ENCODE measurements at regions not wholly inside any gene's neighbourhood (a gene's known extent, or its start where the extent isn't known, plus 50 kb on each side); places are given as distances from the start of the nearest gene placed in this dataset.

DNA sequence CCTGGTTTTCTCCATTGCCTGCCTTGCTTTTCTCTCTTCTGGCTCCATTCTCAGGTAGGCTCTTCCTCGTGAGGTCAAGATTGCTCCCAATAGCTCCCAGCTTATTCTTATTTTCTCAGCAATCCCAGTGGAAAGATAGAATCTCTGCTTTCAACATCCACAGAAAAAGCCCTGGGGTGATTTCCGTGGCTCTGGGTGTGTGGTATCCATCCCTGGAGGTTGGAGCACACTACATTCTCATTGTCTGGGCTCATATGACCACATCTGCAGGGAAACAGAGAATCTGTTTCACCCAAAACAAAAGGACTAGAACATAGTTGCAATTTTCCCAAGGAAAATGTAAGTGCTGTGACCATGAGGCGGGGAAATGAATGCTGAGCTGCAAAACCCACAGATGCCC is 236.0 kb downstream of the TENT4A start:
- Histone ChIP-seq H3K9me3 (ENCODE audit: control insufficient read depth in 2 of 2, insufficient read depth in 1 of 2, low read length in 1 of 2) (no peaks in the 10 kb centered on the region), H3K27me3 (ENCODE audit: control insufficient read depth in 2 of 2, insufficient read depth in 1 of 2, low read length in 1 of 2) (no peaks in the 10 kb centered on the region), H3K4me3 (ENCODE audit: low read length in 2 of 2) (no peak overlapping the region), H3K27ac (ENCODE audit: low read depth in 1 of 2, low read length in 1 of 2) (no peak overlapping the region), H3K36me3 (ENCODE audit: control insufficient read depth in 2 of 2, insufficient read depth in 2 of 2, low read length in 1 of 2) (no peaks in the 10 kb centered on the region), H3K4me1 (ENCODE audit: control insufficient read depth in 2 of 2, insufficient read depth in 2 of 2, low read length in 2 of 2) (no peaks in the 10 kb centered on the region)
- no peak for DNase-seq (ENCODE audit: low read depth in 6 of 9, low spot score in 9 of 9)
- 88% methylated on average over 3 of the region's 3 CpGs for WGBS

DNA sequence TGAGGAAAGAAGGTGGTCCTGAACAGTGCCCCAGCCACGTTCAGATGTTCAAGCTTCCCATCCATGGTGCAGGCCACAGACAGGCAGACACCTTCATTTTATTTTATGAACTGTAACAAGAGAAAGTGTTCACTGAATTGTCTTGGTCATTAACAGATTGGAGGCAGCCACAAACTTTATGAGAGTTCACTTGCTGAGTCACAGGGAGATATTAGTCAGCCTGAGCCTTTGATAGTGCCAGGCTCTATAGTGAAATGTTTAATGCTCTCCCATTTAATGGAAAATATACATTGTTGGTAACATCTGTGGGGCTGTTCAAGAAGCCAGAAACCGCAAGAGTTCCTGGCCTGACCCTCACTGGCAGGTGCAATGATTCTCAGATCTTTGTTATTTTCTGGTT is 237.0 kb downstream of the TENT4A start:
- H3K27ac ChIP-seq (ENCODE audit: low read depth in 1 of 2, low read length in 1 of 2), result no peak overlapping the region
- H3K27me3 ChIP-seq (ENCODE audit: control insufficient read depth in 2 of 2, insufficient read depth in 1 of 2, low read length in 1 of 2), result no peaks in the 10 kb centered on the region
- no peak for DNase-seq (ENCODE audit: low read depth in 6 of 9, low spot score in 9 of 9)
- no peaks in the 10 kb centered on the region for H3K36me3 ChIP-seq (ENCODE audit: control insufficient read depth in 2 of 2, insufficient read depth in 2 of 2, low read length in 1 of 2)
- H3K4me3 ChIP-seq (ENCODE audit: low read length in 2 of 2), result no peak overlapping the region
- whole genome bisulfite sequencing, result 82% methylated on average over 2 of the region's 2 CpGs
- H3K9me3 ChIP-seq (ENCODE audit: control insufficient read depth in 2 of 2, insufficient read depth in 1 of 2, low read length in 1 of 2), result no peaks in the 10 kb centered on the region
- no peaks in the 10 kb centered on the region for H3K4me1 ChIP-seq (ENCODE audit: control insufficient read depth in 2 of 2, insufficient read depth in 2 of 2, low read length in 2 of 2)

DNA sequence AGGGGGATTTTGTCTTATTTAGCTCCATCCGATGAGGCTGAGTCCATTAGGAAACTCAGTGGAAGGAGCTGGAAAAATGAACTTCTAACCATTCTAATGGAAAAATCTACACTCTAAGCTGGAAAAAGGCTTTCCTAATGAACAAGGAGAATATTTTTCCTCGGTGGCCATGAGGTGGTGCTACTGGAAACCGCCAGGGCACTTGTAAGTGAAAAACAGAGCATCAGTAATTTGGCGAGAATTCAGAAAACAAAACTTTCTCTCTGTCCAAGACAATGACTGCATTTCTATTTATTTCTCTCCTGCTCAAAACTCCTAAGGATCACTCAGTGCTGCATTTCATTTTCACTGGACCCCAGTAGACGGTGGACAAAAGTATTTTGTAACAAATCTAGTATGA is 237.6 kb downstream of the TENT4A start:
- H3K27me3 ChIP-seq (ENCODE audit: control insufficient read depth in 2 of 2, insufficient read depth in 1 of 2, low read length in 1 of 2), result no peaks in the 10 kb centered on the region
- H3K4me3 ChIP-seq (ENCODE audit: low read length in 2 of 2), result no peak overlapping the region
- H3K9me3 ChIP-seq (ENCODE audit: control insufficient read depth in 2 of 2, insufficient read depth in 1 of 2, low read length in 1 of 2), result no peaks in the 10 kb centered on the region
- H3K36me3 ChIP-seq (ENCODE audit: control insufficient read depth in 2 of 2, insufficient read depth in 2 of 2, low read length in 1 of 2), result no peaks in the 10 kb centered on the region
- no peak overlapping the region for H3K27ac ChIP-seq (ENCODE audit: low read depth in 1 of 2, low read length in 1 of 2)
- DNase-seq (ENCODE audit: low read depth in 6 of 9, low spot score in 9 of 9), result no peak
- WGBS, result 64% methylated on average over 5 of the region's 5 CpGs
- H3K4me1 ChIP-seq (ENCODE audit: control insufficient read depth in 2 of 2, insufficient read depth in 2 of 2, low read length in 2 of 2), result no peaks in the 10 kb centered on the region

DNA sequence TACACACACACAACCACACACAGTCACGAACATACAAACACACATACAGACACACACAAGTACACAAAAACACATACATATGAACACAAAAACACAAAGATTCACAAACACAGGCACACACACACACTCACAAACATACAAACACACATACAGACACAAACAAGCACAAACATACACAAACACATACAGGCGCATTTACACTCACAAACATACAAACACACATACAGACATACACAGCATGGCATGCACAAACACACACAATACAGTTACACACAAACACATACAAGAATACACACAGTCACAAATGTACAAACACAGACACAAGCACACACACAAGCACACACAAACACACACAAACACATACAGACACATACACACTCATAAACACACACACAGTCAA is 247.9 kb downstream of the TENT4A start:
- no peaks in the 10 kb centered on the region for H3K4me1 ChIP-seq (ENCODE audit: control insufficient read depth in 2 of 2, insufficient read depth in 2 of 2, low read length in 2 of 2)
- no peak for DNase-seq (ENCODE audit: low read depth in 6 of 9, low spot score in 9 of 9)
- H3K36me3 ChIP-seq (ENCODE audit: control insufficient read depth in 2 of 2, insufficient read depth in 2 of 2, low read length in 1 of 2), result no peaks in the 10 kb centered on the region
- no peaks in the 10 kb centered on the region for H3K9me3 ChIP-seq (ENCODE audit: control insufficient read depth in 2 of 2, insufficient read depth in 1 of 2, low read length in 1 of 2)
- H3K4me3 ChIP-seq (ENCODE audit: low read length in 2 of 2), result no peak overlapping the region
- 96% methylated on average over 2 of the region's 2 CpGs for WGBS
- no peaks in the 10 kb centered on the region for H3K27me3 ChIP-seq (ENCODE audit: control insufficient read depth in 2 of 2, insufficient read depth in 1 of 2, low read length in 1 of 2)
- no peak overlapping the region for H3K27ac ChIP-seq (ENCODE audit: low read depth in 1 of 2, low read length in 1 of 2)

DNA sequence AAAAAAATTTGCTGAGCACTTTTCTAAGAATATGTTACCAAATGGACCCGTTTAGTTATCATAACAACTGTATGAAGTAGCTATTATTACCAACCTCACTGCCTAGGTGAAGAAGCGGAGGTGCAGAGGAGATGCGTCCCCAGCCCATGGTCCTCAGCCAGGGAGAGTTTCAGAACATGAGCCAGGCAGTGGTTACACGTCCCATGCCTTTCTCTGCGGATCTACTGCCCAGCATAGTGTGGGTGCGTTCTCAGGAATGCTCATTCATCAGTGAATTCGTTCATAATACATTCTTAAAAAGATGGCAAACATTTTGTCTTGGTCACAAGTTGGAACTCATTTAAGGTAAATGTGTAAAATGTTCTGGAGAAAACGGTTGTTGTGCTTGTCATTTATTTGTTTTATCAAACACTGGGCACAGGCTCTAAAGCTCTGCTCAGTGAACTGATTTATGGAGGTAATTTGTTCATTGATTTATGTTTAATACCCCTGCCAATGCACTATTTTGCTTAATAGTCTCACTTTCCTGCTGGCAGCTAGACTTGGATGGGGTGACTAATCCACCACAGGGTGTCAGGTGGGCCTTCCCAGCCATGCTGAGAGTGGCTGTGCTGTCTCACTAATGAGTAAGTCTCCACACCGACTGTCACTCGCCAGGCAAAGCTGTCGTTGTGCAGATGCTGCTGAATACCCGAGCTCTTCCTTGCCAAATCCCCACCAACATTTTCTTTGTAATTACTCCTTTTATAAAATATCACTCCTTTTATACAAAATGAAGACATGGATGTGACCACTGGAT is 248.8 kb downstream of the TENT4A start:
- Histone ChIP-seq H3K36me3 (ENCODE audit: control insufficient read depth in 2 of 2, insufficient read depth in 2 of 2, low read length in 1 of 2) (no peaks in the 10 kb centered on the region), H3K9me3 (ENCODE audit: control insufficient read depth in 2 of 2, insufficient read depth in 1 of 2, low read length in 1 of 2) (no peaks in the 10 kb centered on the region), H3K4me1 (ENCODE audit: control insufficient read depth in 2 of 2, insufficient read depth in 2 of 2, low read length in 2 of 2) (no peaks in the 10 kb centered on the region), H3K4me3 (ENCODE audit: low read length in 2 of 2) (no peak overlapping the region), H3K27me3 (ENCODE audit: control insufficient read depth in 2 of 2, insufficient read depth in 1 of 2, low read length in 1 of 2) (no peaks in the 10 kb centered on the region), H3K27ac (ENCODE audit: low read depth in 1 of 2, low read length in 1 of 2) (no peak overlapping the region)
- no peak for DNase-seq (ENCODE audit: low read depth in 6 of 9, low spot score in 9 of 9)
- 88% methylated on average over 12 of the region's 12 CpGs for WGBS

DNA sequence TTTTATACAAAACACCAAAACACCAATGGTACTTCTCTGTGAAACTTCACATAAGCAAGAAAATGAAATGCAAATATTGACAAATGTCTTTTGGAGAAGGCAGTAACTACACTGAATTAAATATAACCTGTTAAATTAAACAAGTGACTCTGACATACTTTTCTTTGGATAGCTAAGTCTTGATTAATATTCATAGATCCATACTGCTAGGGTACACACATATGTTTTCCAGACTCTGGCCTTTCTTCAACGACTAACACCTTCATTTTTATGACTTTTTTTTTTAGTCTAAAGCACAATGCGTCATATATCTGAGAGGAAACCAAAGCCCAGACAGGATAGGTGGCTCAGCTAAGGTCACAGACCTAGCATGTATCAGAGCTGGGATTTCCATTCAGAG is 263.7 kb downstream of the TENT4A start:
- Histone ChIP-seq H3K9me3 (ENCODE audit: control insufficient read depth in 2 of 2, insufficient read depth in 1 of 2, low read length in 1 of 2) (no peaks in the 10 kb centered on the region), H3K27me3 (ENCODE audit: control insufficient read depth in 2 of 2, insufficient read depth in 1 of 2, low read length in 1 of 2) (no peaks in the 10 kb centered on the region), H3K4me3 (ENCODE audit: low read length in 2 of 2) (no peak overlapping the region), H3K4me1 (ENCODE audit: control insufficient read depth in 2 of 2, insufficient read depth in 2 of 2, low read length in 2 of 2) (no peaks in the 10 kb centered on the region), H3K36me3 (ENCODE audit: control insufficient read depth in 2 of 2, insufficient read depth in 2 of 2, low read length in 1 of 2) (no peaks in the 10 kb centered on the region), H3K27ac (ENCODE audit: low read depth in 1 of 2, low read length in 1 of 2) (no peak overlapping the region)
- WGBS, result 81% methylated on average over 2 of the region's 2 CpGs
- no peak for DNase-seq (ENCODE audit: low read depth in 6 of 9, low spot score in 9 of 9)

DNA sequence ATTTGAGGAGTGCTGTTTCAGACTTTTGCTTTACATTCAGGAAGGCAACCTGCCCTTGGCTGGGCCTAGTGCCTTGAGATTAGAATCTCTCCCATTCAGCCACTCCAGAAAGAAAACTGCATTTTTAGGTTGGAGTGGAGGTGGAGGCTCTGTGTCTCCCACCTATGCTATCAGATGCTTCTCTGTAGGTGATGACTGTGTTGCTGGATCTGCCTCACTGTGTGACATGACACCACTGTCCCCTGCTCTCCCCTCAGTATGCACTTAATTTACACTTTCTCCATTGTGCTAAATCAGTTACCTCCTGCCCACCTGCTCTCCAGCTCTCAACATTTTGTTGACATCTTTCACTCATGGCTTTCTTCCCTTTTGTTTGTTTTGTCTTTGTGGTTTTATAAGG is 265.8 kb downstream of the TENT4A start:
- DNase-seq (ENCODE audit: low read depth in 6 of 9, low spot score in 9 of 9), result no peak
- Histone ChIP-seq H3K27me3 (ENCODE audit: control insufficient read depth in 2 of 2, insufficient read depth in 1 of 2, low read length in 1 of 2) (no peaks in the 10 kb centered on the region), H3K36me3 (ENCODE audit: control insufficient read depth in 2 of 2, insufficient read depth in 2 of 2, low read length in 1 of 2) (no peaks in the 10 kb centered on the region), H3K4me3 (ENCODE audit: low read length in 2 of 2) (no peak overlapping the region), H3K27ac (ENCODE audit: low read depth in 1 of 2, low read length in 1 of 2) (no peak overlapping the region), H3K9me3 (ENCODE audit: control insufficient read depth in 2 of 2, insufficient read depth in 1 of 2, low read length in 1 of 2) (no peaks in the 10 kb centered on the region), H3K4me1 (ENCODE audit: control insufficient read depth in 2 of 2, insufficient read depth in 2 of 2, low read length in 2 of 2) (no peaks in the 10 kb centered on the region)

DNA sequence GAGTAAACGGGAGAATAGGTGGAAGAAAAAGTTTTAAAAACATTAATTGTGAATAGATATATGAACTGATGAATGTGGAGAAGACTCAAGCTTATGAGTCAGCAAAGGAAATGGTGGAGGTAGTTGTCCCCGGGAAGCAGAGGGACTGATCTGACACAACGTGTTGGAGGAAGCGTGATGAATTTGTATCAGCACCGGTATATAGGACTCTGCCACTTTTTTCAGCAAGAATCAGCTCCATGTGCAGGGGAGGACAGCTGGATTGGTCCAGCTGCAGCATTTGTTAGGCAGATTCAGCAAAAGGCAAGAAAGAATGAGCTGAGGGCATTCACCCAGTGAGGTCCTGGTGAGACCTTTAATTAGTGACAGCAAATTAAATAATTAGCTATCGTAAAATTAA is 276.0 kb downstream of the TENT4A start:
- no peaks in the 10 kb centered on the region for H3K9me3 ChIP-seq (ENCODE audit: control insufficient read depth in 2 of 2, insufficient read depth in 1 of 2, low read length in 1 of 2)
- DNase-seq (ENCODE audit: low read depth in 6 of 9, low spot score in 9 of 9), result no peak
- no peaks in the 10 kb centered on the region for H3K4me1 ChIP-seq (ENCODE audit: control insufficient read depth in 2 of 2, insufficient read depth in 2 of 2, low read length in 2 of 2)
- 68% methylated on average over 6 of the region's 6 CpGs for WGBS
- H3K4me3 ChIP-seq (ENCODE audit: low read length in 2 of 2), result no peak overlapping the region
- H3K27ac ChIP-seq (ENCODE audit: low read depth in 1 of 2, low read length in 1 of 2), result no peak overlapping the region
- no peaks in the 10 kb centered on the region for H3K36me3 ChIP-seq (ENCODE audit: control insufficient read depth in 2 of 2, insufficient read depth in 2 of 2, low read length in 1 of 2)
- H3K27me3 ChIP-seq (ENCODE audit: control insufficient read depth in 2 of 2, insufficient read depth in 1 of 2, low read length in 1 of 2), result no peaks in the 10 kb centered on the region

DNA sequence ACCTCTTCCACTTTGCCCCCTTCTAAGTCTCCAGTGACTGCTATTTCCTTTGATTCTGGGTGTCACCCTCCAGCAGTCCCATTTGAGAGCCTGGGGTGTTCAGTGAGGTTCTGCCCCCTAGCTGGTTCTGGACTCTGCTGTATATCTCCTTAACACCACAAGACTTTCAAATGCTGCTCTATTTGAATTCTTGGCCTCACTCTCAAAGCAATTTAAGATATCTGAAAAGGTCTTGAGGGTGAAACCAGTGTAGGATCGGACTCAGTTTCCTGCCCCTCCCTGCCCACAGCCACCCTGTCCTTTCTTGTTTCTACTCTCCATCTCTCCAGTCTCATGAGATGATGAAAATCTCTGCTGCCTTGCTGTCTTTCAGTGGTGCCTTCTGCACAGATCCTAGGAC is 280.9 kb downstream of the TENT4A start:
- Histone ChIP-seq H3K36me3 (ENCODE audit: control insufficient read depth in 2 of 2, insufficient read depth in 2 of 2, low read length in 1 of 2) (no peaks in the 10 kb centered on the region), H3K9me3 (ENCODE audit: control insufficient read depth in 2 of 2, insufficient read depth in 1 of 2, low read length in 1 of 2) (no peaks in the 10 kb centered on the region), H3K27me3 (ENCODE audit: control insufficient read depth in 2 of 2, insufficient read depth in 1 of 2, low read length in 1 of 2) (no peaks in the 10 kb centered on the region), H3K4me1 (ENCODE audit: control insufficient read depth in 2 of 2, insufficient read depth in 2 of 2, low read length in 2 of 2) (no peaks in the 10 kb centered on the region), H3K27ac (ENCODE audit: low read depth in 1 of 2, low read length in 1 of 2) (no peak overlapping the region), H3K4me3 (ENCODE audit: low read length in 2 of 2) (no peak overlapping the region)
- 84% methylated on average over 1 of the region's 1 CpG for WGBS
- DNase-seq (ENCODE audit: low read depth in 6 of 9, low spot score in 9 of 9), result no peak
